ENCODE measurements at regions not wholly inside any gene's neighbourhood (a gene's known extent, or its start where the extent isn't known, plus 50 kb on each side); places are given as distances from the start of the nearest gene placed in this dataset.

DNA sequence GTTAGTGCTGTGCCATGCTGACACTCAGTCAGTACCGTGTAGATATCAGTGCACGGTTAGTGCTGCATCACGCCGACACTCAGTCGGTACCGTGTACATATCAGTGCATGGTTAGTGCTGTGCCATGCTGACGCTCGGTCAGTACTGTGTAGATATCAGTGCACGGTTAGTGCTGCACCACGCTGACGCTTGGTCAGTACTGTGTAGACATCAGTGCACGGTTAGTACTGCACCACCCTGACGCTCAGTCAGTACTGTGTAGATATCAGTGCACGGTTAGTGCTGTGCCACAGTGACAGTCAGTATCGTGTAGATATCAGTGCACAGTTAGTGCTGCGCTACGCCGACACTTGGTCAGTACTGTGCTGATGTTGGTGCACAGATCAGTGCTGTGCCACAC, 102.8 kb upstream of the ZNF469 start:
- Mint-ChIP-seq H3K9me3 (no peaks in the 10 kb centered on the region), H3K27me3 (peaks cover 2 to 3% of the 10 kb centered on the region in 2 donors), H3K4me1 (no peaks in the 10 kb centered on the region), H3K4me3 (no peak overlapping the region), H3K36me3 (no peaks in the 10 kb centered on the region), H3K27ac (no peak overlapping the region)
- POLR2A ChIA-PET = no interaction called here
- H3K4me3 ChIP-seq (ENCODE audit: low read length) = no peak overlapping the region
- no peaks in the 10 kb centered on the region for H3K36me3 ChIP-seq (ENCODE audit: insufficient read depth, low read length)
- CTCF ChIA-PET = no interaction called here
- no peak overlapping the region for H3K27ac ChIP-seq (ENCODE audit: low read depth, low read length)
- no peaks in the 10 kb centered on the region for H3K27me3 ChIP-seq (ENCODE audit: insufficient read depth, low read length, poor library complexity, severe bottlenecking)
- no peak for DNase-seq
- H3K4me1 ChIP-seq (ENCODE audit: insufficient read depth, low read length) = no peaks in the 10 kb centered on the region
- H3K9me3 ChIP-seq (ENCODE audit: low read length) = no peaks in the 10 kb centered on the region

DNA sequence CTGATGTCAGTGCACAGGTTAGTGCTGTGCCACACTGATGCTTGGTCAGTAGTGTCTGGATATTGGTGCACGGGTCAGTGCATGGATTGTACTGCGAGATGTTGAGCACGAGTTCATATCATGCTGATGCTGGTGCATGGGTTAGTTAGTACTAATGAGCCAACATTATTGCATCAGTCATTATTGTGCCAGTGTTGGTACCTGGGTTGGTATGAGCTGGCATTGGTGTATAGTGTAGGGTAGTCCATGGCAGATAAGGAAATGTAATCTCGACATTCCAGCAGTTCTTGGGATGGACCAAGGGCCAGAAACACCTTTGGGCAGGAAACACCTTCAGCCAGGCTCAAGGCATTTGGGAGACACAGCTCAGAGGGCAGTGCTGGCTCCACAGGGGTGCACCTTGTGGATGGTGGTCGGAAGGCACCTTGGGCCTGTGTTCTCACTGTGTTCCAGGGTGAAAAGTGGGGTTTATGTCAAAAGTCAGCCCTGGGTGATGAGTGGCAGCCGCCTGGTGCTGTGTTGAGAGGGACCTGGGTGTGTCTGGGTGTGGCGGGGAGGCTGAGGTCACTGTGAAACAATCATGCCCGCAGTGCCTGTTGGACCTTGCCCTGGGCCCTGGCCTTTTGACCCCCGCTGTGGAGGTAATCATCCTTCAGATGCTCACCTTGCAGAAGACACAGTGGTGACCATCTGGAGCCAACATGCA, 100.7 kb upstream of the ZNF469 start:
- H3K36me3 ChIP-seq (ENCODE audit: insufficient read depth, low read length) = no peaks in the 10 kb centered on the region
- DNase-seq = no peak
- peaks cover 0 to 8% (median 4%) of the 10 kb centered on the region in 5 donors for H3K9me3 Mint-ChIP-seq
- no peak overlapping the region for H3K27ac ChIP-seq (ENCODE audit: low read depth, low read length)
- no peaks in the 10 kb centered on the region for H3K9me3 ChIP-seq (ENCODE audit: low read length)
- H3K27me3 Mint-ChIP-seq = peaks cover 3% of the 10 kb centered on the region in 2 donors
- H3K27ac Mint-ChIP-seq = peak overlapping the region in 1 of 8 donors; percentile 88
- ChIA-PET CTCF (no interaction called here), POLR2A (no interaction called here)
- peaks cover 0 to 2% (median 0%) of the 10 kb centered on the region in 3 donors for H3K36me3 Mint-ChIP-seq
- no peaks in the 10 kb centered on the region for H3K27me3 ChIP-seq (ENCODE audit: insufficient read depth, low read length, poor library complexity, severe bottlenecking)
- H3K4me1 ChIP-seq (ENCODE audit: insufficient read depth, low read length) = no peaks in the 10 kb centered on the region
- no peak overlapping the region for H3K4me3 ChIP-seq (ENCODE audit: low read length)
- H3K4me1 Mint-ChIP-seq = no peaks in the 10 kb centered on the region
- no peak overlapping the region for H3K4me3 Mint-ChIP-seq

GRCh38 chr16:88282564-88283395, 100.0 kb upstream of the ZNF469 start:
- peaks cover 0 to 3% (median 0%) of the 10 kb centered on the region in 3 donors for H3K36me3 Mint-ChIP-seq
- H3K27ac Mint-ChIP-seq = no peak overlapping the region
- H3K4me1 Mint-ChIP-seq = no peaks in the 10 kb centered on the region
- Histone ChIP-seq H3K9me3 (ENCODE audit: low read length) (no peaks in the 10 kb centered on the region), H3K4me3 (ENCODE audit: low read length) (no peak overlapping the region), H3K36me3 (ENCODE audit: insufficient read depth, low read length) (no peaks in the 10 kb centered on the region), H3K4me1 (ENCODE audit: insufficient read depth, low read length) (no peaks in the 10 kb centered on the region), H3K27me3 (ENCODE audit: insufficient read depth, low read length, poor library complexity, severe bottlenecking) (no peaks in the 10 kb centered on the region), H3K27ac (ENCODE audit: low read depth, low read length) (no peak overlapping the region)
- ChIA-PET POLR2A (no interaction called here), CTCF (no interaction called here)
- H3K27me3 Mint-ChIP-seq = peaks cover 3% of the 10 kb centered on the region in 2 donors
- H3K9me3 Mint-ChIP-seq = peaks cover 0 to 11% (median 4%) of the 10 kb centered on the region in 5 donors
- no peak overlapping the region for H3K4me3 Mint-ChIP-seq
- DNase-seq = no peak

- Mint-ChIP-seq H3K27me3 (peaks cover 3% of the 10 kb centered on the region in 2 donors), H3K4me3 (no peak overlapping the region), H3K4me1 (no peaks in the 10 kb centered on the region), H3K36me3 (peaks cover 0 to 3% (median 0%) of the 10 kb centered on the region in 3 donors), H3K9me3 (peaks cover 0 to 11% (median 4%) of the 10 kb centered on the region in 5 donors), H3K27ac (no peak overlapping the region)
- H3K27me3 ChIP-seq (ENCODE audit: insufficient read depth, low read length, poor library complexity, severe bottlenecking) = no peaks in the 10 kb centered on the region
- no peak overlapping the region for H3K27ac ChIP-seq (ENCODE audit: low read depth, low read length)
- no peaks in the 10 kb centered on the region for H3K36me3 ChIP-seq (ENCODE audit: insufficient read depth, low read length)
- POLR2A ChIA-PET = no interaction called here
- H3K9me3 ChIP-seq (ENCODE audit: low read length) = no peaks in the 10 kb centered on the region
- CTCF ChIA-PET = no interaction called here
- H3K4me1 ChIP-seq (ENCODE audit: insufficient read depth, low read length) = no peaks in the 10 kb centered on the region
- DNase-seq = no peak
- no peak overlapping the region for H3K4me3 ChIP-seq (ENCODE audit: low read length)
Observed at GRCh38 chr16:88283596-88283995, 99.2 kb upstream of the ZNF469 start.

DNA sequence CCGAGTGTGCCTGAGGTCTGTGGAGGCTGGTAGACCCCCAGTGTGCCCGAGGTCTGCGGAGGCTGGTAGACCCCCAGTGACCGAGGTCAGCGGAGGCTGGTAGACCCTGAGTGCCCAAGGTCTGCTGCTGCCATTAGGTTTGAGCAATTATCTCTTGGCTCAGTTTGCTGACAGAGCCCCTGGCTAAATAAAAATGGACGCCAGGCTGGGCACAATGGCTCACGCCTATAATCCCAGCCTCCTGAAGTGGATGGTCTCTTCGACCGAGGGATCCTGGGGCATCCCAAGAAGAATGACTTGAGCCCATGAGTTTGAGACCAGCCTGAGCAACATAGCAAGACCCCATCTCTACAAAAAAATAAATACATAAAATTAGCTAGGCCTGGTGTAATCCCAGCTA, 98.7 kb upstream of the ZNF469 start:
- CTCF ChIA-PET = no interaction called here
- Histone ChIP-seq H3K9me3 (ENCODE audit: low read length) (no peaks in the 10 kb centered on the region), H3K27ac (ENCODE audit: low read depth, low read length) (no peak overlapping the region), H3K4me1 (ENCODE audit: insufficient read depth, low read length) (no peaks in the 10 kb centered on the region), H3K4me3 (ENCODE audit: low read length) (no peak overlapping the region), H3K36me3 (ENCODE audit: insufficient read depth, low read length) (no peaks in the 10 kb centered on the region), H3K27me3 (ENCODE audit: insufficient read depth, low read length, poor library complexity, severe bottlenecking) (no peaks in the 10 kb centered on the region)
- POLR2A ChIA-PET = no interaction called here
- peaks cover 3% of the 10 kb centered on the region in 2 donors for H3K27me3 Mint-ChIP-seq
- H3K4me1 Mint-ChIP-seq = no peaks in the 10 kb centered on the region
- H3K4me3 Mint-ChIP-seq = no peak overlapping the region
- peaks cover 0 to 11% (median 4%) of the 10 kb centered on the region in 5 donors for H3K9me3 Mint-ChIP-seq
- DNase-seq = no peak
- no peak overlapping the region for H3K27ac Mint-ChIP-seq
- peaks cover 0 to 3% (median 0%) of the 10 kb centered on the region in 3 donors for H3K36me3 Mint-ChIP-seq

GRCh38 chr16:88284626-88285513, 97.9 kb upstream of the ZNF469 start:
- Histone ChIP-seq H3K27me3 (ENCODE audit: insufficient read depth, low read length, poor library complexity, severe bottlenecking) (no peaks in the 10 kb centered on the region), H3K27ac (ENCODE audit: low read depth, low read length) (no peak overlapping the region), H3K9me3 (ENCODE audit: low read length) (no peaks in the 10 kb centered on the region), H3K4me1 (ENCODE audit: insufficient read depth, low read length) (no peaks in the 10 kb centered on the region), H3K36me3 (ENCODE audit: insufficient read depth, low read length) (no peaks in the 10 kb centered on the region), H3K4me3 (ENCODE audit: low read length) (no peak overlapping the region)
- H3K36me3 Mint-ChIP-seq = peaks cover 0 to 3% (median 0%) of the 10 kb centered on the region in 3 donors
- ChIA-PET CTCF (no interaction called here), POLR2A (no interaction called here)
- no peak overlapping the region for H3K27ac Mint-ChIP-seq
- peaks cover 3% of the 10 kb centered on the region in 2 donors for H3K27me3 Mint-ChIP-seq
- H3K4me1 Mint-ChIP-seq = no peaks in the 10 kb centered on the region
- DNase-seq = no peak
- no peak overlapping the region for H3K4me3 Mint-ChIP-seq
- H3K9me3 Mint-ChIP-seq = peaks cover 0 to 11% (median 4%) of the 10 kb centered on the region in 5 donors

DNA sequence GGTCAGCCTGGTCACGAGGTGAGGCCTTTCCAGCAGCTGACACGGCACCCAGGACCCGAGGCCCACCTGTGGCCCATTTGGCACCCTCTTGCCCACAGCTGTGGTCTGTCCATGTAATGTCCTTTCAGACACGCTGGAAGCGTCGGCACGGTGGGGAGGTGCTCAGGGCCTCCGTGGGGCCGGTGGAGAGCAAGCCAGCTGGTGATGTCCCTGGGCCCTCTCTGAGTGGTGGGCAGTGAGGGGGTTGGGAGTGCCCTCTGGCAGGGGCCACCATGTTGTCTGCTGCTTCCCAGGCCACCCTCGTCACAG, 97.3 kb upstream of the ZNF469 start:
- Histone ChIP-seq H3K27ac (ENCODE audit: low read depth, low read length) (no peak overlapping the region), H3K4me3 (ENCODE audit: low read length) (no peak overlapping the region), H3K9me3 (ENCODE audit: low read length) (no peaks in the 10 kb centered on the region), H3K27me3 (ENCODE audit: insufficient read depth, low read length, poor library complexity, severe bottlenecking) (no peaks in the 10 kb centered on the region), H3K4me1 (ENCODE audit: insufficient read depth, low read length) (no peaks in the 10 kb centered on the region), H3K36me3 (ENCODE audit: insufficient read depth, low read length) (no peaks in the 10 kb centered on the region)
- POLR2A ChIA-PET = no interaction called here
- H3K27ac Mint-ChIP-seq = no peak overlapping the region
- DNase-seq = no peak
- H3K36me3 Mint-ChIP-seq = peaks cover 0 to 3% (median 0%) of the 10 kb centered on the region in 3 donors
- CTCF ChIA-PET = no interaction called here
- H3K4me1 Mint-ChIP-seq = no peaks in the 10 kb centered on the region
- H3K27me3 Mint-ChIP-seq = peaks cover 3% of the 10 kb centered on the region in 2 donors
- peaks cover 0 to 11% (median 4%) of the 10 kb centered on the region in 5 donors for H3K9me3 Mint-ChIP-seq
- H3K4me3 Mint-ChIP-seq = no peak overlapping the region
